ENCODE measurements at regions not wholly inside any gene's neighbourhood (a gene's known extent, or its start where the extent isn't known, plus 50 kb on each side); places are given as distances from the start of the nearest gene placed in this dataset.

DNA sequence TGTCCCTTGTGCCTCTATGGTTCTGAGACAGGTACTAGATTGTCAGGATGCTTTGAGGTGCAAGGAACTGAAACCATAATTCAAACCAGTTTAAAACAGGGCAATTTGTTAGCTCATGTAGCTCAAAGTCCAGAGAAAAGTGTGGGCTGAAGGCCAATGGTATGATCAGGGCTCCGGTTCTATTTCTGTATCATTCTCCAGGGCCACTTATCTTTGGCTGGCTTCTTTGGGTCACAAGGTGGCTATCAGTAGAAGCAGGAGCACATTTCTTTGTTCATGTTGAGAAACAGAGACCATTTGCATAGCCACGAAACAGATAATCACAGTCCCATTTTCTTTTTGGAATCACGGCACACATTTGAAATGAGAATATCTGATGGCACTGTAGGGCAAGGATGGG is 294.9 kb downstream of the ETNK1 start:
- Mint-ChIP-seq H3K27me3 (no peaks in the 10 kb centered on the region), H3K4me3 (no peak overlapping the region), H3K9me3 (peaks cover 7 to 8% of the 10 kb centered on the region in 2 donors), H3K27ac (no peak overlapping the region), H3K4me1 (no peaks in the 10 kb centered on the region)
- DNase-seq, result no peak
- no peak for ATAC-seq

- no peaks in the 10 kb centered on the region for H3K4me1 Mint-ChIP-seq
- no peak overlapping the region for H3K27ac Mint-ChIP-seq
- DNase-seq (no peak), ATAC-seq (no peak)
- H3K27me3 Mint-ChIP-seq, result no peaks in the 10 kb centered on the region
- peaks cover 0 to 8% of the 10 kb centered on the region in 2 donors for H3K9me3 Mint-ChIP-seq
- H3K4me3 Mint-ChIP-seq, result no peak overlapping the region
Observed at GRCh38 chr12:22923768-22924167, 298.8 kb downstream of the ETNK1 start.

DNA sequence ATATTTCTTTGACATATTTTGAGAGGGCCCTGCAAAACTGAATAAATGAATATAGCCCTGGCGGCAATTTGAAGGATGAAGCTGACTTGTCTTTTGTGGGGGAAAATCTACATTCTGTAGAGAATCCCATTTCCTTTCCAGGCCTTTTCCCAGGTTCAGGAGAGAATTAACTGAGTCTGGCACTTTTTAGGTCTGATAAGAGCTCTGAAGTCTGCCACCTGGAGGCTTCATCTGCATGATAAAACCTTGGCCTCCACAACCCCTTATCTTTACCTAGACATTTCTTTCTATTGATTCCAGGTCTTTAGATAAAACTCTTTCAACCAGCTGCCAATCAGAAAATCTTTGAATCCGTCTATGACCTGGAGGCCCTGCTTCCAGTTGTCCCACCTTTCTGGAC is 299.4 kb downstream of the ETNK1 start:
- ATAC-seq (no peak), DNase-seq (no peak)
- Mint-ChIP-seq H3K9me3 (peaks cover 0 to 8% of the 10 kb centered on the region in 2 donors), H3K4me3 (no peak overlapping the region), H3K27me3 (no peaks in the 10 kb centered on the region), H3K27ac (no peak overlapping the region), H3K4me1 (no peaks in the 10 kb centered on the region)

- Mint-ChIP-seq H3K9me3 (peaks cover 0 to 7% of the 10 kb centered on the region in 2 donors), H3K27ac (no peak overlapping the region), H3K27me3 (no peaks in the 10 kb centered on the region), H3K4me1 (no peaks in the 10 kb centered on the region), H3K4me3 (no peak overlapping the region)
- no peak for DNase-seq
- no peak for ATAC-seq
Observed at GRCh38 chr12:22925623-22926022, 300.7 kb downstream of the ETNK1 start.

GRCh38 chr12:22932431-22932830 is 307.5 kb downstream of the ETNK1 start:
- H3K4me1 Mint-ChIP-seq, result no peaks in the 10 kb centered on the region
- H3K9me3 Mint-ChIP-seq, result peaks cover 4 to 6% of the 10 kb centered on the region in 2 donors
- no peak overlapping the region for H3K4me3 Mint-ChIP-seq
- DNase-seq, result no peak
- no peak overlapping the region for H3K27ac Mint-ChIP-seq
- no peak for ATAC-seq
- no peaks in the 10 kb centered on the region for H3K27me3 Mint-ChIP-seq

DNA sequence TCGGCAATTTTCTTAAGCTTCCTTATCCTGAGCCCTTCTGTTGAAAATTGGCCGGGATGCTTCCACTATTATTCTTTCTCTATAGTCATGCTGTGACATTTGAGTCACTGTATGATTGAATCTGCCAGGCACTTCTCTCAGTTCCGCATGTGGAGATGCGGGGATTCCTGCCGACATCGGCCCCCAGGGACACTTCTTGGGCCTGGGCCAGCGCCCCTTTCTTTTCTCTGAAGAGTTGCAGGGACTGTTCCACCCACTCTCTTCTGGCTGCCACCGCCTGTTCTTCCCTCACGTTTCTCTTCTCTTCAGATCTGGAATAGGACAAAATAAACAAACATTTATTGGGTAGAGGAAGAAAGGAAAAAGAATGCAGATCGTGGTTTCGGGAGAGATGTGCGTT is 310.1 kb downstream of the ETNK1 start:
- no peak for ATAC-seq
- no peaks in the 10 kb centered on the region for H3K27me3 Mint-ChIP-seq
- DNase-seq, result no peak

DNA sequence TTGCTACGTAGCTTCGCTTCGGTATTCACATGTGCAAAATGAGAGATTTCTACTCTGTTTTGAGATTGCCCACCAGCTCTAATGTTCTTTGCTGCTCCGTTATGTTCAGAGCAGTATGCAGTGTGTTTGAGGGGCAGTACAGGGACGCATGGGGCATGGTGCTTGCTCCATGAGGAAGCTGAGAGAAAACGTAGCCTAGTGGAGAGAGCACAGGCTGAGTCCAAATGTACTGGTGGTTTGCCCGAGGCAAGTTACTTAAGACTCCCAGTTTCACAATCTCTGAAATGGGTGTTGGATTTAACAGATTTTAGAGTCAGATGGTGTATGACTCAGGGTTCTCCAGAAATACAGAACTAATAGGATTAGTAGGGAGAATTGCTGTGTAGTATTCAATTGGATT is 310.5 kb downstream of the ETNK1 start:
- ATAC-seq, result no peak
- Mint-ChIP-seq H3K27me3 (no peaks in the 10 kb centered on the region), H3K27ac (no peak overlapping the region), H3K4me1 (no peaks in the 10 kb centered on the region), H3K4me3 (no peak overlapping the region), H3K9me3 (peaks cover 6 to 12% of the 10 kb centered on the region in 2 donors)
- no peak for DNase-seq

More for the DNA sequence above, 310.1 kb downstream of the ETNK1 start:
- H3K9me3 Mint-ChIP-seq, result peaks cover 6 to 10% of the 10 kb centered on the region in 2 donors
- no peaks in the 10 kb centered on the region for H3K4me1 Mint-ChIP-seq
- no peak overlapping the region for H3K4me3 Mint-ChIP-seq
- no peak overlapping the region for H3K27ac Mint-ChIP-seq

DNA sequence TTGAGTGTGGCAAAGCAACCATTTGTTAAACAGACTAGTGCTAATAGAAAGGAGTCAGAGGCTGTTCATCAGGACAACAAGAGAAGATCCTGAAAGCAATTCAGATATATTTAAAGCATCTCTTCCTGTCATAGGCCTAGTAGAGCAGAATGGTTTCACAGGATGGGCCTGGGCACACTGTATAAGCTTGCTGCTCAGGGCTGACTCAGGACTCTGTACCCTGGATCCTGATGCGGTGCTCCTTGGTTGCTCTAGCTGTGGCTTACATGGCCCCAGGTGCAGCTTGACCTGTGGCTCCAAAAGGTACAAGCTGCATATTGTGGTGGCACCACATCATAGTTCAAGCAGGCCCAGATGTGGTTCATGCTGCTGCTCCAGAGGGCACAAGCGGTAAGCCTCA is 313.4 kb downstream of the ETNK1 start:
- ATAC-seq (peak; percentile 42), DNase-seq (no peak)
- no peak overlapping the region for H3K4me3 Mint-ChIP-seq
- no peak overlapping the region for H3K27ac Mint-ChIP-seq
- H3K27me3 Mint-ChIP-seq, result no peaks in the 10 kb centered on the region
- H3K9me3 Mint-ChIP-seq, result peaks cover 12 to 14% of the 10 kb centered on the region in 2 donors
- no peaks in the 10 kb centered on the region for H3K4me1 Mint-ChIP-seq

GRCh38 chr12:22951206-22951605 is 326.2 kb downstream of the ETNK1 start:
- DNase-seq (no peak), ATAC-seq (no peak)
- Mint-ChIP-seq H3K27ac (no peak overlapping the region), H3K9me3 (peaks cover 7 to 8% of the 10 kb centered on the region in 2 donors), H3K4me1 (no peaks in the 10 kb centered on the region), H3K4me3 (no peak overlapping the region), H3K27me3 (no peaks in the 10 kb centered on the region)

DNA sequence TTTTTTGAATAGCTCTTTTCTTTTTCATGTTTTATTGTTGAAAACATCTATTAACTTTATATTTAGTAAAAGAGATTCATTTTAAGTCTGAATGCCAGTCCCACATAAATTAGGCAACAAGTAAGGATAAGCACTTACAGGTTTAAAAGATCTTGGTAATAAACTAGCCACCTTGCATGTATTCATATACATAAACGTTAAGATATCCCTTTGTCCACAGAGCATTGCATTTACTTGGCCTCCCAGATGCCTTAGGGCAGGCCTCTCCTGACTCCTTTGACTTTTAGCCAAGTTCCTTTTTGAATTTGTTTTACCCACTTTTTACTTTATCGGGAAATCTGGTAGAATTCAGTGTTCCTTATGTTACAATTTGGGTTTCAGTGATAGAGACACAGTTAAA is 331.7 kb downstream of the ETNK1 start:
- no peak for DNase-seq
- H3K27me3 Mint-ChIP-seq, result no peaks in the 10 kb centered on the region
- H3K4me3 Mint-ChIP-seq, result no peak overlapping the region
- no peak for ATAC-seq
- no peak overlapping the region for H3K27ac Mint-ChIP-seq
- H3K4me1 Mint-ChIP-seq, result no peaks in the 10 kb centered on the region
- peaks cover 7 to 8% of the 10 kb centered on the region in 2 donors for H3K9me3 Mint-ChIP-seq

- ATAC-seq, result no peak
- H3K4me3 Mint-ChIP-seq, result no peak overlapping the region
- peaks cover 0 to 6% of the 10 kb centered on the region in 2 donors for H3K9me3 Mint-ChIP-seq
- H3K27me3 Mint-ChIP-seq, result no peaks in the 10 kb centered on the region
- DNase-seq, result no peak
- no peaks in the 10 kb centered on the region for H3K4me1 Mint-ChIP-seq
- H3K27ac Mint-ChIP-seq, result no peak overlapping the region
Observed at GRCh38 chr12:22967171-22967570, 342.2 kb downstream of the ETNK1 start.

GRCh38 chr12:22969521-22969920 is 344.6 kb downstream of the ETNK1 start:
- DNase-seq, result no peak
- H3K27me3 Mint-ChIP-seq, result no peaks in the 10 kb centered on the region
- H3K9me3 Mint-ChIP-seq, result peaks cover 0 to 6% of the 10 kb centered on the region in 2 donors
- no peak for ATAC-seq
- no peak overlapping the region for H3K27ac Mint-ChIP-seq
- H3K4me3 Mint-ChIP-seq, result no peak overlapping the region
- H3K4me1 Mint-ChIP-seq, result no peaks in the 10 kb centered on the region

DNA sequence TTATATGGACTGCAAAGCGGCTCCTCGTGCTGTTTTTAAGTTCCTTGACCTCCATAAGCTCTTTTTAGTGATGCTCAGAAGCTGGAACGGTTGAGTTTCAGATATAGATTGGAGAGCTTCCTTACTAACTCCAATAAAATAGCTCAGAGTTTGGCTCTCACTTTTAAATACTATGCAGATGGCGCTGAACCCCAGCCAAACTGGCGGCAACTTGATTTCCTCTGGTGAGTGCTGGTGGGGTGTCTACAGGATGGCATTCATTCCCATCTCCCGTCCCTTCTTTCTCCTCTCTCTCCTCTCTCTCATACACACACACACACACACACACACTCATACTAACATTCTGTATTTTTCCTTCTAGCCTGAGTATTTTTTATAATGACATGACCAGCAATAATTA is 346.3 kb downstream of the ETNK1 start:
- Mint-ChIP-seq H3K4me1 (no peaks in the 10 kb centered on the region), H3K9me3 (no peaks in the 10 kb centered on the region), H3K4me3 (no peak overlapping the region)

DNA sequence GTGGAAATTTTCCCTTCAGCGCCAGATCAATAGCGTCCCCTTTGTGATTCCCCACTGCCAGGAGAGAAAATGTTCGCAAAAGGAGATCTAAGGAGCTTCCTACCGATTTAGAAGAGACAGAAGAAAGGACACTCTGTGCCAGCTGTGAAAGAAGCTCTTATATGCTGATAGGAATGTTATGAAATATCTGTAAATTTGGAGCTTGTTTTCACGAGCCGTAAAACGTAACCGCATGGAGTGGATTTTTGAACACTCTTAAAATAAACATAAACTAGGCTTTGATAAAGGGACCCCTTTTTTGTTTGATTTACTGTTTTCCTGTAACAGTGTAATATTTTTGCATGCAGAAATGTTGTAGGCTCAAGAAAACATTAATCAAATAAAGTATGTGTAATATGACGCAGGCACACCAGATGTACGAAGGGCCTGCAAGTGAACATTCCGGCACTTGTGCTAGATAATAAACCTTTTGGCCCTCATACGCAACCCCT is 346.8 kb downstream of the ETNK1 start:
- Mint-ChIP-seq H3K4me1 (no peaks in the 10 kb centered on the region), H3K4me3 (no peak overlapping the region), H3K9me3 (no peaks in the 10 kb centered on the region), H3K27ac (no peak overlapping the region), H3K27me3 (no peaks in the 10 kb centered on the region)
- ATAC-seq (no peak), DNase-seq (no peak)

More for the DNA sequence above, 346.3 kb downstream of the ETNK1 start:
- no peak for DNase-seq
- no peaks in the 10 kb centered on the region for H3K27me3 Mint-ChIP-seq
- no peak overlapping the region for H3K27ac Mint-ChIP-seq
- ATAC-seq, result no peak

- no peaks in the 10 kb centered on the region for H3K27me3 Mint-ChIP-seq
- H3K9me3 Mint-ChIP-seq, result no peaks in the 10 kb centered on the region
- no peaks in the 10 kb centered on the region for H3K4me1 Mint-ChIP-seq
- no peak overlapping the region for H3K27ac Mint-ChIP-seq
- DNase-seq (no peak), ATAC-seq (no peak)
- no peak overlapping the region for H3K4me3 Mint-ChIP-seq
Observed at GRCh38 chr12:22974865-22975264, 349.9 kb downstream of the ETNK1 start.

DNA sequence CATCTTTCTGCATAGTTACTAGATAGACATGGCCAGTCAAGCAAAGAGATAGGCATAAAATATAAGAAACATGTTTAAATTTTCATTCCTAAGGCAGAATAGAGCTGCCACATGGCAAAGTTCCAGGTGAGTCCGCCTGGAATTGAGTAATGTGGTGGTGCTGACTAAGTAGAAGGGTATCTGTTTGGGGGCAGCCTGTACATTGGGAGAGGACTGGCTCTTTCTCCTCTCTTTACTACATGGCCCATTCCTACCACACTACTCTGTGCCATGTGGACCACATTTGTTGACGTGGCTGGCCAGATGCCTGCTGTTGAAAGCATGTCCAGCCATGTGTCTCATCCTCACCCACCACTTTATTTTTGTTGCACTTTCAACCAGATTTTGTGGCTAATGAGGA is 354.0 kb downstream of the ETNK1 start:
- DNase-seq, result no peak
- no peaks in the 10 kb centered on the region for H3K27me3 Mint-ChIP-seq
- no peaks in the 10 kb centered on the region for H3K9me3 Mint-ChIP-seq
- H3K4me3 Mint-ChIP-seq, result no peak overlapping the region
- ATAC-seq, result no peak
- H3K27ac Mint-ChIP-seq, result no peak overlapping the region
- no peaks in the 10 kb centered on the region for H3K4me1 Mint-ChIP-seq

DNA sequence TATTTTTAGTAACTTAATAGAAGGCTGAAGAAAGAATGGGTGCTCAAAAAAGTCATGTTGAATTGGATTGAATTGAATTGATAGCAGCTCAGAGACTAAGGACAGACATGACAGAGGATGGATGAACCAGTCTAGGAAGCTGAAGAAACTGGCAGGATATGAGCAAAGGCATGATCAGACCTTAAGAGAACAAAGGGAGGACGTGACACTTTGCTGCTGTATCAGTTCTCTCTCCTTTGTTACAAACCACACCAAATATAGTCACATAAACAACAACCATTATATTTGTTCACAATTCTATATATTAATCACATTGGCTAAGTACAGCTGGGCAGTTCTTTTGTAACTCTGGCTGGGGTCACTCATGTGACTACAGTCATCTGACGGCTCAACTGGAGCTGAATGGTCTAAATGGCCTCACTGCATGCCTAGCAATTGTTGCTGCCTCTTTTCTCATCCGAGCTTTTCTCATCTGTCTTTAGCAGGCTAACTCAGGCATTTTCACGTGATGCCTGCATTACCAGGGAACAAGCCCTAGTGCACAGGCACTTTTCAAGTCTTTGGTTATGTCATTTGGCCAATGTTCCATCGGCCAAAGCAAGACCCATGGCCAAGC is 355.0 kb downstream of the ETNK1 start:
- no peak overlapping the region for H3K27ac Mint-ChIP-seq
- H3K4me1 Mint-ChIP-seq, result no peaks in the 10 kb centered on the region

More for the DNA sequence above, 355.0 kb downstream of the ETNK1 start:
- ATAC-seq (no peak), DNase-seq (no peak)
- Mint-ChIP-seq H3K27me3 (no peaks in the 10 kb centered on the region), H3K4me3 (no peak overlapping the region), H3K9me3 (no peaks in the 10 kb centered on the region)

Measured in stimulated activated naive CD8-positive, alpha-beta T cell treated with anti-CD3 and anti-CD28 coated beads, Interleukin-15, amount 100 ng/mL, for 72 hours (primary cell).